CD4-positive, alpha-beta T cell treated with Interleukin-4 for 4 hours (primary cell): ENCODE measurements at regions not wholly inside any gene's neighbourhood (a gene's known extent, or its start where the extent isn't known, plus 50 kb on each side); places are given as distances from the start of the nearest gene placed in this dataset.
A peak's percentile ranks its signal among the peaks of the same experiment; 100 is the strongest.
"Not testable (repeated sequence)": the region's sequence is repeated elsewhere in the genome, so short reads cannot be mapped to it uniquely, and the experiment has no call there.

Experiments used
- DNase-seq: peaks from one replicate; pipeline ENCODE4 v3.0.0-alpha.2; 2020

DNA sequence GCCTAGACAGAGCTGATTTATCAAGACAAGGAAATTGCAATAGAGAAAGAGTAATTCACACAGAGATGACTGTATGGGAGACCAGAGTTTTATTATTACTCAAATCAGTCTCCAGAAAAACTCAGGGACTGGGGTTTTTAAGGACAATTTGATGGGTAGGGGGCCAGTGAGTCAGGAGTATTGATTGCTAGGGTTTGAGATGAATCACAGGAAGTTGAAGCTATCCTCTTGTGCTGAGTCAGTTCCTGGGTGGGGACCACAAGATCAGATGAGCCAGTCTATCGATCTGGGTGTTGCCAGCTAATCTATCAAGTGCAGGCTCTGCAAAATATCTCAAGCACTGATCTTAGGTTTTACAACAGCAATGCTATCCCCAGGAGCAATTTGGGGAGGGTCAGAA lies 87.4 kb upstream of the TGIF2LY start:
- not testable (repeated sequence) for DNase-seq

DNA sequence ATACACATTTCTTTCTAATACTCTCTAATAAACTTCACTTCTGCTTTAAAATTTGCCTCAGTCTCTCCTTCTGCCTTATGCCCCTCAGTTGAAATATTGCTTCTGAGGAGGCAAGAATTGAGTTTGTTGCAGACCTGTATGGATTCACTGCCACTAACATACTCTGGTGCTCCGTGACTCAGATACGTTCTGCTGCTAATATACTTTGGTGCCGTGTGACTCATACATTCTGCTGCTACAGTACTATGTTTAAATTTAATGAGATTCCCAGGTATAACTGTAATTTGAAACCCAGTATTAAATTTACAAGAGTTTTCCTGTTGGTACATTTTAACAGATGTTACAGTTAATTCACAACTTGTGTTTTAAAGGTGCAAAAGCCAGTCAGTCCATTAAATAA lies 84.3 kb upstream of the TGIF2LY start:
- DNase-seq = not testable (repeated sequence)

DNA sequence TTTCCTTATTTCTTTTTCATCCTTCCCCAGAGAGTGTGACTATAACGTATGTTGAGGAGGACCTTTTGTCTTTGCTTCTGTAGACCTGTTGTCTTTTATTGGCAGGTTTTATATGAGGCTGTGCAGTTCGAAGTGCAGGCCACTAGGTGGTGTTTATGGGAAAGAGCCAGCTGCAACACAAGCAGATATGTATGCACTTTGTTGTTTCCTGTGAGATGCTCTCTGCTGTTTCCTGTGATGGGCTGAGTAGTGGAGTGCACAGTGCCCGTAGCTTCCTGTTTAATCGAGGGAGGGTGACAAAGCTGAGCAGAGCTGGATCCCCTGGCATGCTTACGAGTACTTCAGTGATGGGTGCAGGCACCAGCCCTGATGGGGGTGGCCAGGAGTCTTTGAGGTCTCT lies 51.8 kb upstream of the TGIF2LY start:
- peak; percentile 4 for DNase-seq
